ENCODE measurements at regions not wholly inside any gene's neighbourhood (a gene's known extent, or its start where the extent isn't known, plus 50 kb on each side); places are given as distances from the start of the nearest gene placed in this dataset.
"Not testable (repeated sequence)": the region's sequence is repeated elsewhere in the genome, so short reads cannot be mapped to it uniquely, and the experiment has no call there.

GRCh38 chr4:102210806-102211205 lies 134.5 kb downstream of the SLC39A8 start:
- not testable (repeated sequence) for TF ChIP-seq CTCF (IDR thresholded peaks at IDR 0.05 in 4 of 5, conservative IDR thresholded peaks at IDR 0.05 in 1 of 5); POLR2A (IDR thresholded peaks at IDR 0.05)
